IgD-negative memory B cell (primary cell): ENCODE measurements at regions not wholly inside any gene's neighbourhood (a gene's known extent, or its start where the extent isn't known, plus 50 kb on each side); places are given as distances from the start of the nearest gene placed in this dataset.

Experiments used
- H3K27ac Mint-ChIP-seq, 3 donors: one replicate each; pipeline ENCODE4 v1.8.0; 2020 to 2022; ENCODE audit warnings: mild to moderate bottlenecking in 3 of 3, mixed read lengths in 3 of 3, moderate library complexity in 1 of 3
- H3K27me3 Mint-ChIP-seq: one replicate; pipeline ENCODE4 v1.8.0; 2021; ENCODE audit warnings: mixed read lengths
- H3K36me3 Mint-ChIP-seq: one replicate; pipeline ENCODE4 v1.8.0; 2020; ENCODE audit warnings: mild to moderate bottlenecking, mixed read lengths
- H3K4me1 Mint-ChIP-seq, 3 donors: one replicate each; pipeline ENCODE4 v1.8.0; 2020 to 2022; ENCODE audit warnings: mixed read lengths in 3 of 3, mild to moderate bottlenecking in 1 of 3
- H3K4me3 Mint-ChIP-seq, 4 donors: one replicate each; pipeline ENCODE4 v1.8.0; 2020 to 2022; ENCODE audit warnings: mild to moderate bottlenecking in 4 of 4, mixed read lengths in 4 of 4, moderate library complexity in 3 of 4
- H3K9me3 Mint-ChIP-seq, 3 donors: one replicate each; pipeline ENCODE4 v1.8.0; 2020 to 2021; ENCODE audit warnings: mixed read lengths in 3 of 3, mild to moderate bottlenecking in 1 of 3

DNA sequence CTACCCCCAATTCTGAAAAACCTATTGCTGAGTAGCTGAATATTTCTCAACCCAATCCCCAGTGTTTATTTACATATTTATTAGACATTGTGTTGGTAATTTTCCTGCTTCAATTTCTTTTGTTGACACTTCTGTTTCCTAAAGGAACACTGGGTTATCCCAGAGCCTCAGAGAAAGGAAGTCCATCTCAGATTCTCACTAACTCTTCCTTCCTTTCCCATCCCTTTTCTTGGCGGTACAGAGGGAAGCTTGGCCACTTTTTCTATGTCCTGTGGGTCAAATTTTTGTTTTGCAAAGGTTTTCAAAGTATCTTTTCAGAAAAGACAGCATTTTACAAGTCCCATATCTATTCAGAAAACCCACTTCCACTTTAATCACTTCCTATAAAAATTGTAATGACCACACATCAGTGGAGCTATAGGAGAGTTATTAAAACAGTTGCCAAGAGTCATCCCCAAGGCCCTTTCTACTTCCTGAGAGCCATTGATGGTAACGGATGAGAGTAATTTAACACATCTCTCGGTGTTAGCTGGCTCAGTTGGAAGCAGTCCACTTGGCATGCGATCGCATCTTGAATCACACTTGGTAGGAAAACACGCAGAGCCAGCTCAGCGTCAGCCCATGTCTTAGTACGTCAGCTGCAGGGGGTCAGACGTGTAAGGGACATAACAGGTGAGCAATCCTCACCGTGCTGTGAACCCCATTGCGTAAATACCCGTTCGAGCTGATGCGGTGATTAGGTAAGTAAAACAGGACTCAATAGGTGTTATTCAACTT, 231.1 kb upstream of the ADARB2 start:
- Mint-ChIP-seq H3K27ac (no peak overlapping the region), H3K9me3 (peaks cover 0 to 2% (median 0%) of the 10 kb centered on the region in 3 donors), H3K27me3 (peaks cover under 1% of the 10 kb centered on the region), H3K4me1 (no peaks in the 10 kb centered on the region), H3K4me3 (no peak overlapping the region), H3K36me3 (no peaks in the 10 kb centered on the region)

- Mint-ChIP-seq H3K9me3 (no peaks in the 10 kb centered on the region), H3K36me3 (no peaks in the 10 kb centered on the region), H3K27ac (no peak overlapping the region)
Measured at GRCh38 chr10:1966712-1967376, 229.5 kb upstream of the ADARB2 start.

DNA sequence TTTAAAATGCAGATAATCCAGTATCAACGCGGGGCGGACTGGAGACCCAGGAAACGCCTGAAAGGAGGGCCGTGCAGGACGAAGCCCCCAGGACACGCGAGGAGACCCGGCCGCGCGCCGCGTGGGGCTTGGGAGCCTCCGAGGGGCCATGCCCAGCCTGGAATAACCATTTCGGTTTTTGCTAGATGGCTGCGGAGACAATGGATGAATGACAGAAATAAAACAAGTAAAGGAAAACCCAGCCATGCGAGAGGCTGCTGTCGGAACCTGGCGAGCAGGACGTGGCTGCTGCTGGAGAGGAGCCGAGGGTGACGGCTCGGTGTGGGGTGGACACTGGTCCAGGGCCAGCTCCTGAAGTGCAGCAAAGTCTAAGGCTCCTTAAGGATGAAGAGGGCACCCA, 227.2 kb upstream of the ADARB2 start:
- no peaks in the 10 kb centered on the region for H3K36me3 Mint-ChIP-seq
- no peak overlapping the region for H3K4me3 Mint-ChIP-seq
- H3K9me3 Mint-ChIP-seq, result no peaks in the 10 kb centered on the region
- H3K27me3 Mint-ChIP-seq, result peaks cover 2% of the 10 kb centered on the region
- no peak overlapping the region for H3K27ac Mint-ChIP-seq
- H3K4me1 Mint-ChIP-seq, result no peaks in the 10 kb centered on the region

More at GRCh38 chr10:1966712-1967376, 229.5 kb upstream of the ADARB2 start:
- Mint-ChIP-seq H3K4me3 (no peak overlapping the region), H3K4me1 (no peaks in the 10 kb centered on the region), H3K27me3 (peaks cover 2% of the 10 kb centered on the region)

DNA sequence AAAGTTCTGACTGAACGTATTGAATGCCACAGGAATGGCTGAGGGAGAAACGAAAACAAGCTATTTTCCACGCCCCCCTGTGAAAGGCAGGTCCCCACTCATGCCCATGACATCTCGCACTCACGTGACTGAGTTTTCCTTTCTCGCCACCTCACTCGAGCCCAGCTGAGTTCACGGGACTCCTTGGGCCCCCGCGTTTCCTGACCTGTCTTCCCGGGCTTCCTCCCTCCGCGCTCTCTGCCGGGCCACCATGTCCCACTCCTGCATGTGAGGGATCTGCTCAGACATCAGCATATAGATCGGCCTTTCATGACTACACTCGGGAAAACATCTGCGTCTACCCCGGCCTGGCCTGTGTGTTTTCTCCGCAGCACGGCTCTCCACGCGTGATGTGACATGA, 226.0 kb upstream of the ADARB2 start:
- no peak overlapping the region for H3K27ac Mint-ChIP-seq
- no peak overlapping the region for H3K4me3 Mint-ChIP-seq
- peaks cover 2% of the 10 kb centered on the region for H3K27me3 Mint-ChIP-seq
- no peaks in the 10 kb centered on the region for H3K36me3 Mint-ChIP-seq
- no peaks in the 10 kb centered on the region for H3K9me3 Mint-ChIP-seq
- H3K4me1 Mint-ChIP-seq, result peaks cover 0 to 1% (median 0%) of the 10 kb centered on the region in 3 donors

DNA sequence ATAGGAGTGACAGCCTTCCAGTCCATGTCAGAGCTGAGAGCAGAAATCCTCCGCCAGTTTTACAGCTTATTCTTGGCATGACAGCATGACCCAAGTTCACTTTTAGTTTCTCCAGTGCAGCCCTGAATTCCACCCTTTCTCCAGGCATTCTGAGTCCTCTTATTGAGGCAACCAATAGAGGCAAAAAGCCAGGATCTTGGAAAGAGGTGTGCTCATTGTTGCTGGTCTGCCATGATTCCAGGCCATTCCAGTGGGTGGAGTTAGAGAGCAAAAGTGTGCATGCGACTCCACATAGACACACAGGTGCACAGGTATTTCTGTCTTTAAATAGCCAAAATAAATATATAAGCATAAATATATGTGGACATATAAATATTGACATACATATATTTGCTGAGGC, 224.7 kb upstream of the ADARB2 start:
- H3K27ac Mint-ChIP-seq, result no peak overlapping the region

GRCh38 chr10:1960982-1961381, 223.7 kb upstream of the ADARB2 start:
- no peak overlapping the region for H3K27ac Mint-ChIP-seq
- peaks cover 0 to 1% (median 0%) of the 10 kb centered on the region in 3 donors for H3K4me1 Mint-ChIP-seq
- no peaks in the 10 kb centered on the region for H3K36me3 Mint-ChIP-seq
- no peak overlapping the region for H3K4me3 Mint-ChIP-seq
- H3K9me3 Mint-ChIP-seq, result no peaks in the 10 kb centered on the region
- H3K27me3 Mint-ChIP-seq, result peaks cover 2% of the 10 kb centered on the region

More for the DNA sequence above, 224.7 kb upstream of the ADARB2 start:
- H3K36me3 Mint-ChIP-seq, result no peaks in the 10 kb centered on the region
- peaks cover 2% of the 10 kb centered on the region for H3K27me3 Mint-ChIP-seq
- H3K9me3 Mint-ChIP-seq, result no peaks in the 10 kb centered on the region
- peaks cover 0 to 1% (median 0%) of the 10 kb centered on the region in 3 donors for H3K4me1 Mint-ChIP-seq
- no peak overlapping the region for H3K4me3 Mint-ChIP-seq

DNA sequence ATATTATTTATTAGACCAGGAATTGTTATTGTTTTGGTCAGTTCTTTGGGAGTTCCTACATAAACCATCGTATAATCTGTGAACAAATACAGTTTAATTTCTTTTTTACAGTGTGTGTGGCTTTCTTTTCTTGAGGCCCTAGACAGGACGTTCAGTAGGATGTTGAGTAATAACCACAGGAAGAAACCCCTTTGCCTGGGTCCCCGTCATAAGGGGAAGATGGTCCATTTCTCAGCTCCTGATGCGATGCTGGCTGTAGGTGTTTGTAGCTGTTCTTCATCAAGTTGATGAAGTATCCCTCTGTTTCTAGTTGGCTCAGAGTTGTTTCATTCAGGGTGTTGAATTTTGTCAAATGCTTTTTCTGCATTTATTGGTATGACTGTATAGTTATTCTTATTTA, 219.7 kb upstream of the ADARB2 start:
- H3K36me3 Mint-ChIP-seq, result no peaks in the 10 kb centered on the region

DNA sequence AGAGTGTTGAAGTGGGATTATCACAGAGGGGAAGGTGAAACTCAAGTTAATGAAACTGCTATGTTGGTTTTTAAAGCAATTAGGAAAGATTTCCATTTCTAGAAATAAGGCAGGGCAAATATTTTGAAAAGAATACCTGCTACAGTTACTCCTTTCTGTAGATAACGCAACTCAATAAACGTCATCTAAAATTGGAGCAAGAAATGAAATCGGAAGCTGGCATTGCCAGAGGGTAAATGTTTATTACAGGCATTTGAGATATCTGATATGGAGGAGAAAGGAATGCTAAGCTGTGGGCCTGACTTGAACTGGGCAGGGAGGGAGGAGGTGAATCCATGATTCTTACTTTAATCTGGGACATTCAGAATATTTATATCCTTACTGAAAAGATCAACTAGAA, 217.0 kb upstream of the ADARB2 start:
- Mint-ChIP-seq H3K27ac (no peak overlapping the region), H3K9me3 (peaks cover 0 to 1% (median 0%) of the 10 kb centered on the region in 3 donors), H3K4me1 (peaks cover 0 to 2% (median 1%) of the 10 kb centered on the region in 3 donors), H3K36me3 (no peaks in the 10 kb centered on the region), H3K27me3 (peaks cover 7% of the 10 kb centered on the region), H3K4me3 (no peak overlapping the region)

More for the DNA sequence above, 219.7 kb upstream of the ADARB2 start:
- peaks cover 0 to 1% (median 0%) of the 10 kb centered on the region in 3 donors for H3K9me3 Mint-ChIP-seq
- H3K27me3 Mint-ChIP-seq, result no peaks in the 10 kb centered on the region
- no peak overlapping the region for H3K27ac Mint-ChIP-seq
- H3K4me3 Mint-ChIP-seq, result no peak overlapping the region
- peaks cover 0 to 1% (median 0%) of the 10 kb centered on the region in 3 donors for H3K4me1 Mint-ChIP-seq

- Mint-ChIP-seq H3K27me3 (peaks cover 10% of the 10 kb centered on the region), H3K4me3 (no peak overlapping the region), H3K36me3 (no peaks in the 10 kb centered on the region), H3K9me3 (peaks cover 0 to 1% (median 0%) of the 10 kb centered on the region in 3 donors), H3K27ac (no peak overlapping the region), H3K4me1 (peaks cover 0 to 1% (median 1%) of the 10 kb centered on the region in 3 donors)
Measured at GRCh38 chr10:1952126-1953095, 215.1 kb upstream of the ADARB2 start.

- Mint-ChIP-seq H3K9me3 (peaks cover 0 to 1% (median 0%) of the 10 kb centered on the region in 3 donors), H3K4me3 (no peak overlapping the region), H3K27me3 (peaks cover 10% of the 10 kb centered on the region), H3K4me1 (peaks cover 0 to 1% (median 1%) of the 10 kb centered on the region in 3 donors), H3K27ac (no peak overlapping the region), H3K36me3 (no peaks in the 10 kb centered on the region)
Measured at GRCh38 chr10:1950803-1951495, 213.6 kb upstream of the ADARB2 start.

GRCh38 chr10:1947464-1948003, 210.2 kb upstream of the ADARB2 start:
- no peak overlapping the region for H3K27ac Mint-ChIP-seq
- no peaks in the 10 kb centered on the region for H3K36me3 Mint-ChIP-seq
- peaks cover 1 to 6% (median 5%) of the 10 kb centered on the region in 3 donors for H3K4me1 Mint-ChIP-seq
- no peak overlapping the region for H3K4me3 Mint-ChIP-seq
- H3K27me3 Mint-ChIP-seq, result peaks cover 10% of the 10 kb centered on the region
- H3K9me3 Mint-ChIP-seq, result peaks cover 0 to 2% (median 2%) of the 10 kb centered on the region in 3 donors

DNA sequence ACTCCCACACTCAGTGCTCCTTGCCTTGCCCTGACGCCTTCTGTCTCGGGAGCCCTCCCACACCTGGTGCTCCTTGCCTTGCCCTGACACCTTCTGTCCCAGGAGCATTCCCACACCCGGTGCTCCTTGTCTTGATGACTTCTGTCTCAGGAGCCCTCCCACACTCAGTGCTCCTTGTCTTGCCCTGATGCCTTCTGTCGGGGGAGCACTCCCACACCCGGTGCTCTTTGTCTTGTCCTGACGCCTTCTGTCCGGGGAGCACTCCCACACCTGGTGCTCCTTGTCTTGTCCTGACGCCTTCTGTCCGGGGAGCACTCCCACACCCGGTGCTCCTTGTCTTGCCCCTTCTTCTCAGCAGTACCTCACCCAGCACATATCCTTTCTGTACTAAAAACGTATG, 207.2 kb upstream of the ADARB2 start:
- Mint-ChIP-seq H3K36me3 (no peaks in the 10 kb centered on the region), H3K27me3 (peaks cover 5% of the 10 kb centered on the region), H3K4me1 (peaks cover 0 to 6% (median 3%) of the 10 kb centered on the region in 3 donors), H3K9me3 (peaks cover 0 to 2% (median 2%) of the 10 kb centered on the region in 3 donors), H3K27ac (no peak overlapping the region), H3K4me3 (peak overlapping the region in 1 of 4 donors; percentile 46)

GRCh38 chr10:1942478-1942877, 205.2 kb upstream of the ADARB2 start:
- Mint-ChIP-seq H3K9me3 (peaks cover 0 to 2% (median 2%) of the 10 kb centered on the region in 3 donors), H3K4me3 (no peak overlapping the region), H3K36me3 (no peaks in the 10 kb centered on the region), H3K4me1 (peaks cover 2 to 12% (median 9%) of the 10 kb centered on the region in 3 donors), H3K27me3 (peaks cover 6% of the 10 kb centered on the region), H3K27ac (peak overlapping the region in 1 of 3 donors; percentile 8)

- peaks cover 2 to 9% (median 6%) of the 10 kb centered on the region in 3 donors for H3K4me1 Mint-ChIP-seq
- peaks cover 0 to 2% (median 2%) of the 10 kb centered on the region in 3 donors for H3K9me3 Mint-ChIP-seq
- no peaks in the 10 kb centered on the region for H3K36me3 Mint-ChIP-seq
- H3K4me3 Mint-ChIP-seq, result peak overlapping the region; percentile 32 to 68 (median 58)
- peak overlapping the region in 2 of 3 donors; percentile 42 to 89 for H3K27ac Mint-ChIP-seq
- peaks cover 8% of the 10 kb centered on the region for H3K27me3 Mint-ChIP-seq
Measured at GRCh38 chr10:1939016-1939415, 201.7 kb upstream of the ADARB2 start.
